HL-60 (cell line): ENCODE measurements at regions not wholly inside any gene's neighbourhood (a gene's known extent, or its start where the extent isn't known, plus 50 kb on each side); places are given as distances from the start of the nearest gene placed in this dataset.

ENCODE experiments used
- DNase-seq, 2 experiments: peaks; one replicate each; pipeline ENCODE4 v3.0.0-alpha.2; 2010 to 2020; ENCODE audit warnings: low read depth in 1 of 2, low spot score in 1 of 2
- H3K27ac ChIP-seq: fragments of 250-450 bp; sonication (Bioruptor Pico); replicated peaks from 2 replicates; pipeline ENCODE4 v1.5.1; 2020; ENCODE audit warnings: mild to moderate bottlenecking, moderate library complexity
- H3K27me3 ChIP-seq: fragments of 250-450 bp; sonication (Bioruptor Pico); 2 replicates; pipeline ENCODE4 v1.5.1; 2021; ENCODE audit warnings: mild to moderate bottlenecking, moderate library complexity; ENCODE audit not compliant: insufficient read depth, poor library complexity, severe bottlenecking
- H3K4me3 ChIP-seq: replicated peaks from 2 replicates; pipeline ENCODE4 v1.5.1; 2011; ENCODE audit warnings: mild to moderate bottlenecking, control low read depth, low read length; ENCODE audit not compliant: insufficient read depth
- GABPA ChIP-seq: IDR thresholded peaks from 2 replicates; pipeline ENCODE4 v1.6.1; 2012; ENCODE audit warnings: low read depth
- POLR2AphosphoS5 ChIP-seq: IDR thresholded peaks from 2 replicates; pipeline ENCODE4 v1.6.1; 2012; ENCODE audit warnings: low read depth
- SPI1 ChIP-seq: IDR thresholded peaks from 2 replicates; pipeline ENCODE4 v1.6.1; 2012; ENCODE audit warnings: low read depth, mild to moderate bottlenecking, borderline replicate concordance
- TF ChIP-seq, protein P1 (sequence below): IDR thresholded peaks from 2 replicates; pipeline ENCODE4 v1.6.1; 2012; ENCODE audit warnings: low read depth; ENCODE audit not compliant: insufficient replicate concordance
- TF ChIP-seq, protein P2 (sequence below): IDR thresholded peaks from one replicate; pipeline ENCODE4 v1.5.1; 2011; ENCODE audit warnings: low read length, control low read depth, inconsistent platforms; ENCODE audit not compliant: insufficient read depth

DNA sequence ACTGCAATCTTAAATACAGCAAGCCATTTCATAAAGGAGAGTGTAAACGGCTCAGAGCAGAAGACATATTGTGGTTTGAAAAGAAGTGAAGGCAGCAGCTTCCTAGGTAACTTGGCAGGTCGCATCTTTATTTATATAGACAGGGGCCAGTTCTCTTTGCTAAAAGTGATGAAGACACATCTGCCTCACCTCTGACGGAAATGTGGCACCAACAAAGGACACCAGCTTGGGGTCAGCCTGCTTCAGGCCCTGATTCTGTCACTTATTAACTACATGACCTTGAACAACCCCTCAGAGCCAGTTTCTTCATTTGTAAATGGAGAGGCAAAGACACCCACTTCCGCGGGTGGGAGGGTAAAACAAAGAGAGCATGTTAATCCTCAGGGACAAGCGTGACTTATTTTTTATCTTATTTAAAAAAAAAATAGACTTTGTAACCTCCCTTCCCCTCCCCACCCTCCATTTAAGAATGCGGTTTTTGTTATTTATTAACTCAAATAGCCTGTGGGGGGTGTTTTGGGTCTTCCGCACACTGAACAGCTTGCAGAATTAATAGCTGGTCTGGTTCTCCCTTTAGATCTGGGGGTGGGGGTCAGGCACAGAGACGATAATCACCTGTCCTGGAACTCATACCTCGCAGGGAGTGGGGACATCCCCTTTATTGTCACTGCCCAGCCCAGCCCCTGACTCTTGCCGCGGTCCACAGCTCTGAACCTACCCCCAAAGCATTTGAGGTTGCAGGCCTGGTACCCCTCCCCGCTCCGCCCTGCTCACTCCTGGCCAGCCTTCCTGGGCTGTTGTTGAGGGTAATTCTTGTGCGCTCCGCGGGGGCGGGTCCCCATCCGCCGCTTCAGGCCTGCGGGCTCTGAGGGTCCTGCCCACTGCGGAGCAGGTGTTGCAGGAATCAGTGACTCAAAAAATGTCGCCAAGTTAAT lies 64.2 kb upstream of the TMEM17 start:
- no peaks in the 10 kb centered on the region for H3K27me3 ChIP-seq
- no peak overlapping the region for H3K4me3 ChIP-seq
- DNase-seq, result no peak
- TF ChIP-seq SPI1 (no peak), GABPA (no peak), POLR2AphosphoS5 (no peak)
- TF ChIP-seq, protein P1, sequence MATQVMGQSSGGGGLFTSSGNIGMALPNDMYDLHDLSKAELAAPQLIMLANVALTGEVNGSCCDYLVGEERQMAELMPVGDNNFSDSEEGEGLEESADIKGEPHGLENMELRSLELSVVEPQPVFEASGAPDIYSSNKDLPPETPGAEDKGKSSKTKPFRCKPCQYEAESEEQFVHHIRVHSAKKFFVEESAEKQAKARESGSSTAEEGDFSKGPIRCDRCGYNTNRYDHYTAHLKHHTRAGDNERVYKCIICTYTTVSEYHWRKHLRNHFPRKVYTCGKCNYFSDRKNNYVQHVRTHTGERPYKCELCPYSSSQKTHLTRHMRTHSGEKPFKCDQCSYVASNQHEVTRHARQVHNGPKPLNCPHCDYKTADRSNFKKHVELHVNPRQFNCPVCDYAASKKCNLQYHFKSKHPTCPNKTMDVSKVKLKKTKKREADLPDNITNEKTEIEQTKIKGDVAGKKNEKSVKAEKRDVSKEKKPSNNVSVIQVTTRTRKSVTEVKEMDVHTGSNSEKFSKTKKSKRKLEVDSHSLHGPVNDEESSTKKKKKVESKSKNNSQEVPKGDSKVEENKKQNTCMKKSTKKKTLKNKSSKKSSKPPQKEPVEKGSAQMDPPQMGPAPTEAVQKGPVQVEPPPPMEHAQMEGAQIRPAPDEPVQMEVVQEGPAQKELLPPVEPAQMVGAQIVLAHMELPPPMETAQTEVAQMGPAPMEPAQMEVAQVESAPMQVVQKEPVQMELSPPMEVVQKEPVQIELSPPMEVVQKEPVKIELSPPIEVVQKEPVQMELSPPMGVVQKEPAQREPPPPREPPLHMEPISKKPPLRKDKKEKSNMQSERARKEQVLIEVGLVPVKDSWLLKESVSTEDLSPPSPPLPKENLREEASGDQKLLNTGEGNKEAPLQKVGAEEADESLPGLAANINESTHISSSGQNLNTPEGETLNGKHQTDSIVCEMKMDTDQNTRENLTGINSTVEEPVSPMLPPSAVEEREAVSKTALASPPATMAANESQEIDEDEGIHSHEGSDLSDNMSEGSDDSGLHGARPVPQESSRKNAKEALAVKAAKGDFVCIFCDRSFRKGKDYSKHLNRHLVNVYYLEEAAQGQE, result no peak
- TF ChIP-seq, protein P2, sequence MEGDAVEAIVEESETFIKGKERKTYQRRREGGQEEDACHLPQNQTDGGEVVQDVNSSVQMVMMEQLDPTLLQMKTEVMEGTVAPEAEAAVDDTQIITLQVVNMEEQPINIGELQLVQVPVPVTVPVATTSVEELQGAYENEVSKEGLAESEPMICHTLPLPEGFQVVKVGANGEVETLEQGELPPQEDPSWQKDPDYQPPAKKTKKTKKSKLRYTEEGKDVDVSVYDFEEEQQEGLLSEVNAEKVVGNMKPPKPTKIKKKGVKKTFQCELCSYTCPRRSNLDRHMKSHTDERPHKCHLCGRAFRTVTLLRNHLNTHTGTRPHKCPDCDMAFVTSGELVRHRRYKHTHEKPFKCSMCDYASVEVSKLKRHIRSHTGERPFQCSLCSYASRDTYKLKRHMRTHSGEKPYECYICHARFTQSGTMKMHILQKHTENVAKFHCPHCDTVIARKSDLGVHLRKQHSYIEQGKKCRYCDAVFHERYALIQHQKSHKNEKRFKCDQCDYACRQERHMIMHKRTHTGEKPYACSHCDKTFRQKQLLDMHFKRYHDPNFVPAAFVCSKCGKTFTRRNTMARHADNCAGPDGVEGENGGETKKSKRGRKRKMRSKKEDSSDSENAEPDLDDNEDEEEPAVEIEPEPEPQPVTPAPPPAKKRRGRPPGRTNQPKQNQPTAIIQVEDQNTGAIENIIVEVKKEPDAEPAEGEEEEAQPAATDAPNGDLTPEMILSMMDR, result no peak
- H3K27ac ChIP-seq, result no peak overlapping the region

DNA sequence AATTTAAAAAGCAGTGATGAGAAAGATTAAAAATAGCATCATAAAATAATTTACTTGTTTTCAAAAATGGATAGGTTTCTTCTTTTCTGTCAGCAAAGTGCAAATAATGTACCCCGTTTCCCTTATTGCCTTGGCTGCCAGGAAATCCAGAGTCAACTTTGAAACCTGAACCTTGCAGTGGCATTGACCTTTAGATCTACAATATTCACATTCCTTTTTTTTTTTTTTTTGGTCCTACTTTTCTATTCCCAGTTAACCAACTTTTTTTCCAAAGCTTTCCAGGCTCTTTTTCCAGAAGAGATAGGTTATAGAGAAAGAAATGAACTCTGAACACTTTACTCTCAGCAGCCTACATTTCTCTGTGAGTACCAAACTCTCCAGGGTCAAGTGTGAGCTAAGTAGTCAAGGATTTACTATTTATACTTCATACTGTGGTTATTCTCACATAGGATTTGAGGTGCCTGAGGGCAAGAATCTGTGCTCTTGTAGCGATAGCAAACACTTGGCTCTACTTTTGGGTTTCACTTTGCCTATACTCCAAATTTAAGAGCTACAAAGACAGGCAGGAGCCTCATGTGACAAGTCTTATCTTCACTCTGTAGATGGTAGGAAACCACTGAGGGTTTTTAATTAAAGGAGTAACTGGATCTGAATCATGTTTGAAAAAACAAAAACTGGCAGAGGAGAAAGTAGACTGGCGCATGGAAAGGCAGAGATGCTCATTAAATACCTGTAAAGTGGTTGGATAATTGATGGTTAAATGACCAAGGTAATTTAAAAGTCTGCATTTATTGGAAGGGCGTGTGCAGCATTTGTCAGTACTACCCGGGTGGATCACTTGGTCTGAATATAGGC lies 63.2 kb upstream of the TMEM17 start:
- Histone ChIP-seq H3K4me3 (no peak overlapping the region), H3K27me3 (no peaks in the 10 kb centered on the region), H3K27ac (no peak overlapping the region)
- TF ChIP-seq GABPA (no peak), SPI1 (no peak), POLR2AphosphoS5 (no peak)
- TF ChIP-seq, protein P1, result no peak
- TF ChIP-seq, protein P2, result no peak
- no peak for DNase-seq

DNA sequence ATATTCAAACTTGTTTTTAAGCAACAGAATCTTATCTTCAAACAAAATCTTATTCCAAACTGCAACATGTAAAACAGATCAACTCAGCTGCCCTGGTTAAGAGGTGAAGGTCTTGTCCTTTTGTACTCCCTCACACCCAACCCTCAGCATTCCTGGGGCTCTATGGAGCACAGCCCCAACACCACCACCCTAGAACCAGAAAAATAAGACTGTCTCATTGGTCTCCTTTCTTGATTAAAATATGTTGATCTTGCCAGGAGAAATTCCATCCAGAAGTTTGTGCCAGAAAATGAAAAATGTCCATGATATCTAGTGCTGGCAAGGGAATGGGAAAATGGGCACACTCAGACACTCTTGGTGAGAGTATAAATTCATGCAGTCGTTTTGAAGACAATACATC lies 62.1 kb upstream of the TMEM17 start:
- no peak for DNase-seq
- no peak overlapping the region for H3K4me3 ChIP-seq
- H3K27ac ChIP-seq, result no peak overlapping the region
- H3K27me3 ChIP-seq, result no peaks in the 10 kb centered on the region
- TF ChIP-seq SPI1 (no peak), POLR2AphosphoS5 (no peak)
- TF ChIP-seq, protein P1, result no peak
- TF ChIP-seq, protein P2, result no peak
